ENCODE measurements at regions not wholly inside any gene's neighbourhood (a gene's known extent, or its start where the extent isn't known, plus 50 kb on each side); places are given as distances from the start of the nearest gene placed in this dataset.

DNA sequence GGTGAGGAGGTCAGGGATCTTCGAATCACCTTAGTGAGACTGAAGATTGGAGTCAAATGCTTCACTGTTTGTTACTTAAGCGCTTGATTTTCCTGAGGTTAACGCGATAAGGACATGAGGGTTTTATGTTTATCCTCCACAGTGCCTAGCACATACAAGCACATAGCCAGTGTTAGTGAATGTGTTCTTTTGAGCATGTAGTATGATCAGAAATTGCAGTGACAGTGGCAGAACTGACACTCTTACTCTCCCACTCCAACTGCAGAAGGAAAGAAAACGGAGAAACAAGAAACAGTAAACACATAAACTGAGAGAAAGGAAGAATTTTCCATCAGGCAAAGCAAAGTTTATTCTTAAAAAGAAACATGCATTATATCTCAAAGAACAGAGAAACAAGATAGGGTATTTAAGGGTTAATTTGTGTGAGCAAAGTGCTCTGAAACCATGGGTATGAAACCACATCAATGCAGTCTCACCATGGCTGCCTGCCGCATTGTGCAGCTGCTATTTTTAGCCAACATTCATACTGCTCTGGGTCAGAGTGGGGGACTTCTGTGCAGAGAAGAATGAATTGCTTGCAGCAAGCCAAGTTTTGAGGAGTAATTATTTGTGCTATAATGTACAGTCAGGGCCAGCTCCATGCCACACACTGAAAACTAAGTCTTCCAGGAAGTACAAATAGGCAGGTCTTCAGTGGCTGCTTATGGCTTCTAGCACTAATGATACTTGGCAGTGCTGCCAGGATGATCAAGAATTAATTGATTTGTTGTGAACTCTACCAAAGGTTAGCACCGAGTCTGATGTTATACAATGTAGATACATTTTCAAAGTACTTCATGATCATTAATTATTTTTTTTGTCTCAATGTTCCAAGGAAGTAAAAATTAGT is 152.0 kb downstream of the MACC1 start:
- 0 out of 3 replicates have a peak, but pooled peaks of 1 of the 2 experiments have one; percentile 14 for TF ChIP-seq POLR2A (IDR thresholded peaks at IDR 0.05; ENCODE audit: control extremely low read depth in 1 of 2, low read depth in 2 of 2, low read length in 2 of 2)
- no peak for TF ChIP-seq YY1 (IDR thresholded peaks at IDR 0.05; ENCODE audit: low read depth, low read length)
- peaks cover 0 to 83% of the 10 kb centered on the region in 2 experiments; a peak in 3 of 4 replicates for H3K79me2 ChIP-seq (ENCODE audit: control insufficient read depth in 1 of 2, insufficient read depth in 2 of 2, low read length in 2 of 2)
- H4K8ac ChIP-seq (ENCODE audit: extremely low read depth, insufficient read depth, low read length) = no peak overlapping the region
- H4K91ac ChIP-seq (replicated peaks; ENCODE audit: insufficient read length, low read length) = no peak overlapping the region
- no peaks in the 10 kb centered on the region; the same call in 1 of the 2 replicates for H3K23me2 ChIP-seq (ENCODE audit: low read depth, low read length)
- peaks cover 17 to 19% of the 10 kb centered on the region in 2 experiments for H3K9me3 ChIP-seq (ENCODE audit: insufficient read depth in 2 of 2, low read depth in 1 of 2, low read length in 1 of 2)
- peak overlapping the region; percentile 15; the same call in 1 of the 2 replicates for H2BK20ac ChIP-seq (ENCODE audit: low read length)
- no peaks in the 10 kb centered on the region for H4K20me1 ChIP-seq (replicated peaks in 1 of 2; ENCODE audit: control insufficient read depth in 1 of 2, insufficient read depth in 2 of 2, low read length in 2 of 2)
- peaks cover 2% of the 10 kb centered on the region; the same call in 1 of the 2 replicates for H3K79me1 ChIP-seq (ENCODE audit: low read depth, low read length)
- H3K23ac ChIP-seq (ENCODE audit: insufficient read length) = no peak overlapping the region
- H2AFZ ChIP-seq (ENCODE audit: low read length) = no peak overlapping the region; the same call in 1 of the 2 replicates
- H3K9ac ChIP-seq (replicated peaks in 1 of 4; ENCODE audit: extremely low read depth in 1 of 4, low read depth in 3 of 4, low read length in 3 of 4) = peak overlapping the region in 1 of 4 experiments; percentile 39; a peak in 1 of 7 replicates
- no peak overlapping the region for H2BK120ac ChIP-seq (replicated peaks; ENCODE audit: low read depth, low read length)
- H3K27ac ChIP-seq (ENCODE audit: low read depth, low read length) = peak overlapping the region; percentile 35
- no peak overlapping the region for H2BK15ac ChIP-seq (ENCODE audit: low read length)
- POLR2A ChIA-PET (ENCODE audit: partially characterized antibody) = no interaction called here
- peak overlapping the region; percentile 97; the same call in 1 of the 2 replicates for H2BK12ac ChIP-seq (ENCODE audit: low read depth, low read length)
- no peak overlapping the region for H3K14ac ChIP-seq (ENCODE audit: insufficient read length)
- H2BK5ac ChIP-seq (ENCODE audit: low read depth, low read length) = peak overlapping the region; percentile 88
- H2AK5ac ChIP-seq (ENCODE audit: low read depth, low read length) = 0 out of 2 replicates have a peak overlapping the region, but pooled peaks have one; percentile 96
- no peak overlapping the region for H3K56ac ChIP-seq (replicated peaks; ENCODE audit: insufficient read length, low read depth, low read length)
- H3K4me3 ChIP-seq (ENCODE audit: extremely low read depth in 1 of 4, insufficient read depth in 2 of 4, low read depth in 3 of 4, low read length in 4 of 4) = no peak overlapping the region
- CTCF ChIA-PET (ENCODE audit: partially characterized antibody) = interaction anchor here (0.8 kb wide), 1 partner anchor 533 kb away, joined by 3 read pairs; no protein-coding TSS in a partner anchor
- H3K36me3 ChIP-seq (ENCODE audit: control insufficient read depth in 2 of 4, insufficient read depth in 4 of 4, low read length in 3 of 4) = peaks cover 0 to 21% (median 7%) of the 10 kb centered on the region in 4 experiments; a peak in 4 of 8 replicates
- no peak overlapping the region for H4K5ac ChIP-seq (ENCODE audit: insufficient read length, low read depth, low read length)
- no peak for DNase-seq (ENCODE audit: low read depth in 1 of 2, low spot score in 2 of 2)
- H3K4me2 ChIP-seq (ENCODE audit: insufficient read depth in 1 of 2, low read depth in 2 of 2, low read length in 2 of 2) = peak overlapping the region in 1 of 2 experiments; percentile 55; a peak in 2 of 4 replicates
- no peaks in the 10 kb centered on the region for H3K27me3 ChIP-seq (replicated peaks in 1 of 4; ENCODE audit: control insufficient read depth in 3 of 4, extremely low read depth in 1 of 4, insufficient read depth in 3 of 4, low read length in 3 of 4)
- H3K4me1 ChIP-seq (replicated peaks in 1 of 4; ENCODE audit: control insufficient read depth in 3 of 4, insufficient read depth in 4 of 4, low read length in 3 of 4) = peaks cover 4 to 11% (median 6%) of the 10 kb centered on the region in 4 experiments; a peak in 4 of 7 replicates
- H3K18ac ChIP-seq (ENCODE audit: extremely low read depth, low read length) = 0 out of 2 replicates have a peak overlapping the region, but pooled peaks have one; percentile 9
- WGBS, 2 experiments (ENCODE audit: extremely low coverage in 1 of 2, insufficient coverage in 1 of 2, insufficient read length in 1 of 2, insufficient replicate concordance in 2 of 2, low coverage in 1 of 2, low lambda C conversion rate in 2 of 2, missing lambda C conversion rate in 1 of 2) = 85% methylated on average over 7 of the region's 7 CpGs; no CpG with 5 or more reads in 1 of the 2 experiments
- peak; percentile 79 for FAIRE-seq
- H3K4ac ChIP-seq (replicated peaks; ENCODE audit: insufficient read length, low read depth, low read length) = no peak overlapping the region

Data from H1 (cell line).